ENCODE measurements at regions not wholly inside any gene's neighbourhood (a gene's known extent, or its start where the extent isn't known, plus 50 kb on each side); places are given as distances from the start of the nearest gene placed in this dataset.

- TF ChIP-seq CTCF (conservative IDR thresholded peaks at IDR 0.05): no peak
- no peak for TF ChIP-seq EZH2 (IDR thresholded peaks at IDR 0.05; ENCODE audit: low read depth)
These were observed 131.6 kb downstream of the TUSC7 start for GRCh38 chr3:116841003-116841735.

Measured in PC-9 (cell line).